ENCODE measurements at regions not wholly inside any gene's neighbourhood (a gene's known extent, or its start where the extent isn't known, plus 50 kb on each side); places are given as distances from the start of the nearest gene placed in this dataset.
"Not testable (repeated sequence)": the region's sequence is repeated elsewhere in the genome, so short reads cannot be mapped to it uniquely, and the experiment has no call there.

DNA sequence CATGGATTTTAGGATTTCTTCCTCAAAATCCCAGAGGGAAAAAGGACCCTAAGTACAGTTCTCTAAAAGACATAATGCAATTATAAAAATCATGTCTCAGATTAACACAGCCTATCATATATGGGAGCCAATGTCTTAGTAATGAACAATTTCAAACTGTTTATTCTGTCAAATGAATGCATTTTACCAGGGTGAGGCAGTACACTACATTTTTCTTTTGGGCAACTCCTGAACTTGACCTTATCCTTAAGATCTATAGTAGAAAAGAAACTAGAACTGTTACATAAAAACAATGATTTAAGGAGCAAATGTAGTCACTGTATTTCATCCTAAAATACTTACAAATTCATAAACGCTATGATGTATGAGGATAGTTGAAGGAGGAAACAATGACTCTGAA, 226.3 kb upstream of the B3GALT2 start:
- no peak for DNase-seq (ENCODE audit: low read depth)

GRCh38 chr1:193411714-193412113, 225.3 kb upstream of the B3GALT2 start:
- no peak for DNase-seq (ENCODE audit: low read depth)

DNA sequence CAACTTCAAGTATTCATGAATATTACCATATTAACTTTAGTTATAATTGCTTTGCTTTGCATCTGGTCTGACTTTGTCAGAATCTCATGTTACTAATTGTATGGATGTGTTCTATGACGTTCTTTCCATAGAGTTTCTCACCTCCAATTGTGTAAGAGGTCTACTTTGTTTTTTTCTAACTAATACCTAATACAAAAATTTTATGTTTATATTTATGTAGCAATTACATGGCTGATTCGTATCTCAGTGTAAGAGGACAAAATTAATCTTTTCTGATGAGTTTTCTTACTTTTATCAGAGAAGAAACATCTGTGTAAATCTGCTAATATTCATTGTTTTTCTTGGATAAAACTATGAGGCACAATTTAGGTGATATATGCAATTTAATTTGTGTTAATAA, 224.8 kb upstream of the B3GALT2 start:
- DNase-seq (ENCODE audit: low read depth), result no peak

DNA sequence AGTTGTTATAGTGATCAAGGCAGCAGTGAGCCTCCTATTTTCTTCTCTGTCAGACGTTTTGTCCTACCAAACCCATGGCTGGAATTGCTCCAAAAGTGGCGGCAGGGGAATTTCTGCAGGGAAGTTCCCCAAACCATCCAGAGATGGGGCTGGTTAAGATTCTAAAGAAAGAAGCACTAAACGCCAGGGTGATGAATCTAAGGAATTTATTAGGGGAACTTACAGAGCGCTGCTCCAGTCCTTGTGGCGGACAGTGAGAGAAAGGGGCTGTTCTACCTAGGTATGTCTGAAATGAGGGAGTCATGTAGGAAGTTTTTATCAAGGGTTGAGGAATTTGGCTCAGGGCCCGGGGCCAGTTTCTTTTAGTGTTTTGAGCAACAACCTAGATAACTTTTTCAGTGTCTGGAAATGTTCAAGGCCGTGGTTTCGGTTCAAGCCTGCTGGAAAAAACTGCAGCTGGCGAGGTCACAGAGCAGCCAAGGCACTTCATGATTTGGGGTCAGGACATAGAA, 222.4 kb upstream of the B3GALT2 start:
- no peak for DNase-seq (ENCODE audit: low read depth)

DNA sequence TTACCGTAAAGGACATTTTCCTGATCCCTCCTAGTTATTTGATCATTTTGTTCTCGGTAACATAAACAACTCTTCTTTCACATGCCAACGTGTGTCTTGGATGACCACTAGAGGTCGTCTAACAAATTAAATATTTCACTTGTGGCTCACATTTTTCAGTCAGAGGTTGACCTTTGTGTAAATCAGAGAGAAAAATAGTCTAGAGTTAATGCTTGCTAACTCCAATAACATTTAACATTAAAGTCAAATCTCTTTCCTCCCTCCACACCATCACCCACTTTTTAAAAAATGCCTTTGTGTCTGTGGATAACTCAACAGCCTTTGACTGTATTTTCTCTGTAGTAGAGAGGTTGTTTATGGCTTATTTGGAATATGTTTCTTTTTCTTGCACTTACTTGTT, 220.5 kb upstream of the B3GALT2 start:
- no peak for DNase-seq (ENCODE audit: low read depth)

GRCh38 chr1:193404236-193404635, 217.8 kb upstream of the B3GALT2 start:
- no peak for DNase-seq (ENCODE audit: low read depth)

- no peak for DNase-seq (ENCODE audit: low read depth)
Measured at GRCh38 chr1:193402977-193403376, 216.6 kb upstream of the B3GALT2 start.

- no peak for DNase-seq (ENCODE audit: low read depth)
Measured at GRCh38 chr1:193402037-193402436, 215.6 kb upstream of the B3GALT2 start.

DNA sequence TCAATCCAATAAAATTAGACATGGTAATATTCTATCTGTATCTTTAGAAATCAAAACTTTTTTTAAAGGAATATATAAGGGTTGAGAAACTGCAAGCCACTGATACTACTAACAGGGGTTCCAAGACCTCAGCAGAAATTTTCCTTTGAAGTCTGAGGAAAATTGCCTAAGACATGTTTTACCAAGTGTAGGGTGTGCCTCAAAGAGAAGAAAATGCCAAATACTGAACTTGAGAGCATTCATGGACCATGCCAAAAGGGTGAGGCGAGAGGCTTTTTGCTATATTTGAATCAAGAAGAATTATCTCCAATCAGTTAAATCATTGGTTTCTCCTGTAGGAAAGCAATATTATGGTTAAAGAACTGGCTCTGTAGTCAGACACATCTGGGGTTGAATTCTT, 207.9 kb upstream of the B3GALT2 start:
- DNase-seq (ENCODE audit: low read depth), result no peak

DNA sequence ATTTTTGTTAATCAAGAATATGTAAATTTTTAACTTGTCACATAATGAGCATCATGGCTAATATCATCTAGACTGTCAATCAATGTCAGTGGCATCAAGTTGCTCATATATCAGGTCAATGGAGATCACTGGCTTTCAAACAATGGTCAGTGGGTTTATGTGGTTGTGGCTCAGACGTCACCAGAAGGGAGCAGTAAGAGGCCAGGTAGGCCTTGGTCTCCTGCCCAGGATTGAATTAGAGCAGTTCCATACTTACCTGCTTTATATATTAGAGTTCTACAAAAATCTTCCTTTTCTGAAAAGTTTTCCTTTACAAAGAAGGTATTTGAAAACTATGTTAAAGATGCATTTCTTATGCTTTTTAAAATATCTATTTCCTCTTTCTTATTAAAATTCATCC, 206.3 kb upstream of the B3GALT2 start:
- DNase-seq (ENCODE audit: low read depth), result no peak

- no peak for DNase-seq (ENCODE audit: low read depth)
Measured at GRCh38 chr1:193388683-193389082, 202.3 kb upstream of the B3GALT2 start.

DNA sequence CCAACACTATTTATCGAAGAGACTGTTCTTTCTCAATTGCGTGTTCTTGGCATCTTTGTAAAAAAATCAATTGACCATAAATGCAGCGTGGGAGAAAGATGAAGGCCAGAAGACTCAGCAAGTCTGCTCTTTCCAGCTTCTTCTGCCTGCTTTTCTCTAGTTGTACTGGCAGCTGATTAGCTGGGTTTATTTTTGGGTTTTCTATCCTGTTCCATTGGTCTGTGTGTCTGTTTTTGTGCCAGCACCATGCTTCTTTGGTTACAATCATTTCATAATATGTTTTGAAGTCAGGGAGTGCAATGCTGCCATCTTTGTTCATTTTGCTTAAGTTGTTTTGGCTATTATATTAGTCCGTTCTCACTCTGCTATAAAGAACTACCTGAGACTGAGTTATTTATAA, 201.8 kb upstream of the B3GALT2 start:
- DNase-seq (ENCODE audit: low read depth), result no peak

- DNase-seq (ENCODE audit: low read depth), result no peak
Measured at GRCh38 chr1:193387406-193387805, 201.0 kb upstream of the B3GALT2 start.

GRCh38 chr1:193378451-193378850, 192.0 kb upstream of the B3GALT2 start:
- not testable (repeated sequence) for DNase-seq (ENCODE audit: low read depth)

- DNase-seq (ENCODE audit: low read depth), result no peak
Measured at GRCh38 chr1:193377472-193377871, 191.1 kb upstream of the B3GALT2 start.

- DNase-seq (ENCODE audit: low read depth), result no peak
Measured at GRCh38 chr1:193372553-193372952, 186.1 kb upstream of the B3GALT2 start.

DNA sequence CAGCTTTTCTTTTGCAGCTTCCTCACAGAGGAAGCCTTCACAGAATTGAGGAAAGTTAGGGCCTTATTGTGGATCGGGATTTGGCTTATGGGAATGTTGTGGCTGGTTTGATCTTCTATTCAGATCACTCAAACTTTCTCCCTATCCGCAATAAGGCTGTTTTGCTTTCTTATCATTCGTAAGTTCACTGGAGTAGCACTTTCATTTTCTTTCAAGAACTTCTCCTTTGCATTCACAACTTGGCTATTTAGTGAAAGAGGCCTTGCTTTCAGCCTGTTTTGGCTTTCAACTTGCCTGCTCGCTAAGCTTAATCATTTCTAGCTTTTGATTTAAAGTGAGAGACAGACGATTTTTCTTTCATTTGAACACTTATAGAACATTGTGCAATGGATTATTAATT, 181.9 kb upstream of the B3GALT2 start:
- DNase-seq (ENCODE audit: low read depth), result no peak

GRCh38 chr1:193367863-193368262, 181.4 kb upstream of the B3GALT2 start:
- DNase-seq (ENCODE audit: low read depth), result no peak

DNA sequence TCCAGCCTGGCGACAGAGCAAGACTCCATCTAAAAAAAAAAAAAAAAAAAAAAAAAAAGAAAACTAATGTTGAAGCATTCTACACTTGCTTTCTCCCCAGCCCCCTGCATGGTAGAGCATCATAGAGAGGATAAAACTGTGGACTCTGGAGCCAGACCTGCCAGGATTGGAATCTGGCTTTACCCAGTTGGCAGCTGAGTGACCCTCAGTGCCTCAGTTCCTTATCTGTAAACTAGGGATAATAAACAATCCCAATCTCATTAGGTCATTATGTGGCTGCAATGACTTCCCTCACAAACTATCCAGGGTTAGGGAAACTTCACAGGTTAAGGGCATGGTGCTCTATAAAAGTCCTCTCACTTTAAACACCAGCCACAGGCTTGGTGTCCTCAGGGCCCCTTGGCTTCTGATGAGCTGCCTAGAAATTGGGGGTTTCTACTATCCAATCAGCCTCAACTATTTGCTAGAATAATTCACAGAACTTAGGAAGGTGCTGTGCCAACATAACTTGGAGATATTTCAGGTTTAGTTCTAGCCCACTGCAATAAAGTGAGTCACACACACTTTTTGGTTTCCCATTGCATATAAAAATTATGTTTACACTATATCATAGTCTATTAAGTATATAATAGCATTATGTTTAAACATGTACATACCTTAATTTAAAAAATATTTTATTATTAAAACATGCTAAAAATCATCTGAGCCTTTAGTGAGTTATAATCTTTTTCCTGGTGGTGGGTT, 180.5 kb upstream of the B3GALT2 start:
- no peak for DNase-seq (ENCODE audit: low read depth)

GRCh38 chr1:193365966-193366365, 179.6 kb upstream of the B3GALT2 start:
- DNase-seq (ENCODE audit: low read depth), result no peak

DNA sequence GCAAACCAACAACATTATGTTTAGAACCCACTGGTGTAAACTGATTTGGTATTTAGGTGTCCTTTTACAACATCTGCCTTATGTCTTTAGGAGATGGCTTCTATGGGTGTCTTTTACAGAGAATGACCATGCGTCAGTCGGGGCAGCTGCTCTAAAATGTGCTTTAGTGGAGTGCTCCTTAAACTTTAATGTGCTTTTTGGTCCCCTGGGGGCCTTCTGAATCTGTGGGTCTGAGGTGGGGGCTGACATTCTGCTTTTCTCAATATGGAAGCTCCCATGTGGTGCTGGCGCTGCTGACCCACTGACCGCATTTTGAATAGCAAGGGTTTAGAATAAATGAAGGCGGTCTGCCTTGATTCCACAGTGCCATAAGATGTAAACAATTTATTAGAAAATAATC, 173.2 kb upstream of the B3GALT2 start:
- no peak for DNase-seq (ENCODE audit: low read depth)

GRCh38 chr1:193358419-193358818, 172.0 kb upstream of the B3GALT2 start:
- DNase-seq (ENCODE audit: low read depth), result no peak

- no peak for DNase-seq (ENCODE audit: low read depth)
Measured at GRCh38 chr1:193356249-193356648, 169.8 kb upstream of the B3GALT2 start.

- DNase-seq (ENCODE audit: low read depth), result no peak
Measured at GRCh38 chr1:193355626-193356025, 169.2 kb upstream of the B3GALT2 start.

Measured in T follicular helper cell (primary cell).